ENCODE measurements at regions not wholly inside any gene's neighbourhood (a gene's known extent, or its start where the extent isn't known, plus 50 kb on each side); places are given as distances from the start of the nearest gene placed in this dataset.

DNA sequence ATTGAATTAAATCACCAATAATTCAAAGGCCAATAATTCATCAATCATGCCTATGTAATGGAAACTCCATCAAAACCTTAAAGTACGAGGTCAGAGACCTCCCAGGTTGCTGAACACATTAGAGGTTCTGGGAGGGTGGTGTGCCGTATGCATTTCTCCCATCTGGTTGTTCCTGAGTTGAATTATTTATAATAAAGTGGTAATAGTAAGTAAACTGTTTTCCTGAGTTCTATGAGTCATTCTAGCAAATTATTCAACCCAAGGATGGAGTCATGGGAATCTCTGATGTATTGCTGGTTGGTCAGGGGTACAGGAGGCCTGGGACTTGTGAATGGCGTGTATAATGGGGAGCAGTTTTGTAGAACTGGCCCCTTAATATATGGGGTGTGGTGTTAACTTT lies 191.7 kb downstream of the CARTPT start:
- TF ChIP-seq GATA2 (IDR thresholded peaks at IDR 0.05; ENCODE audit: low read depth, low read length): no peak
- TF ChIP-seq GATA3 (IDR thresholded peaks at IDR 0.05; ENCODE audit: low read depth, low read length): no peak

All from SH-SY5Y (cell line).